RKO (cell line): ENCODE measurements at regions not wholly inside any gene's neighbourhood (a gene's known extent, or its start where the extent isn't known, plus 50 kb on each side); places are given as distances from the start of the nearest gene placed in this dataset.

Source experiments
- DNase-seq: peaks from one replicate; pipeline ENCODE4 v3.0.0-alpha.2; 2016; ENCODE audit warnings: low spot score

GRCh38 chr18:32544088-32544487 is 73.4 kb upstream of the GAREM1 start:
- DNase-seq: no peak

GRCh38 chr18:32542221-32542798 is 71.6 kb upstream of the GAREM1 start:
- DNase-seq: no peak

GRCh38 chr18:32530947-32531651 is 60.4 kb upstream of the GAREM1 start:
- peak; percentile 22 for DNase-seq

GRCh38 chr18:32529722-32530420 is 59.2 kb upstream of the GAREM1 start:
- DNase-seq: no peak

GRCh38 chr18:32520771-32521170 is 50.1 kb upstream of the GAREM1 start:
- no peak for DNase-seq
